Fibroblast of gingiva (primary cell): ENCODE measurements at regions not wholly inside any gene's neighbourhood (a gene's known extent, or its start where the extent isn't known, plus 50 kb on each side); places are given as distances from the start of the nearest gene placed in this dataset.
"Not testable (repeated sequence)": the region's sequence is repeated elsewhere in the genome, so short reads cannot be mapped to it uniquely, and the experiment has no call there.

Experiments used
- DNase-seq: peaks from one replicate; pipeline ENCODE4 v3.0.0-alpha.2; 2011; ENCODE audit warnings: low read depth

- no peak for DNase-seq
These were observed 150.1 kb upstream of the STK32A start for GRCh38 chr5:147084702-147085101.

GRCh38 chr5:147085409-147085808 lies 149.4 kb upstream of the STK32A start:
- DNase-seq: no peak

- DNase-seq: no peak
These were observed 142.8 kb upstream of the STK32A start for GRCh38 chr5:147092044-147092443.

GRCh38 chr5:147093138-147093537 lies 141.7 kb upstream of the STK32A start:
- peak; percentile 54 for DNase-seq

GRCh38 chr5:147095740-147096139 lies 139.1 kb upstream of the STK32A start:
- DNase-seq: no peak

GRCh38 chr5:147098233-147098790 lies 136.5 kb upstream of the STK32A start:
- peak; percentile 9 for DNase-seq

GRCh38 chr5:147101659-147102369 lies 133.0 kb upstream of the STK32A start:
- no peak for DNase-seq

GRCh38 chr5:147112899-147113298 lies 121.9 kb upstream of the STK32A start:
- no peak for DNase-seq

- no peak for DNase-seq
These were observed 120.9 kb upstream of the STK32A start for GRCh38 chr5:147113967-147114366.

- not testable (repeated sequence) for DNase-seq
These were observed 95.1 kb upstream of the STK32A start for GRCh38 chr5:147139759-147140158.

- no peak for DNase-seq
These were observed 94.3 kb upstream of the STK32A start for GRCh38 chr5:147140558-147140957.

- not testable (repeated sequence) for DNase-seq
These were observed 93.2 kb upstream of the STK32A start for GRCh38 chr5:147141580-147141979.

GRCh38 chr5:147143215-147143614 lies 91.6 kb upstream of the STK32A start:
- DNase-seq: no peak

- DNase-seq: no peak
These were observed 89.5 kb upstream of the STK32A start for GRCh38 chr5:147145328-147145727.

GRCh38 chr5:147148715-147149114 lies 86.1 kb upstream of the STK32A start:
- no peak for DNase-seq

GRCh38 chr5:147152086-147152485 lies 82.7 kb upstream of the STK32A start:
- DNase-seq: no peak

- no peak for DNase-seq
These were observed 80.0 kb upstream of the STK32A start for GRCh38 chr5:147154809-147155208.

GRCh38 chr5:147156012-147156411 lies 78.8 kb upstream of the STK32A start:
- no peak for DNase-seq

- DNase-seq: no peak
These were observed 73.7 kb upstream of the STK32A start for GRCh38 chr5:147160902-147161700.

- DNase-seq: no peak
These were observed 72.1 kb upstream of the STK32A start for GRCh38 chr5:147162740-147163139.

GRCh38 chr5:147167529-147167928 lies 67.3 kb upstream of the STK32A start:
- no peak for DNase-seq

- peak; percentile 6 for DNase-seq
These were observed 66.1 kb upstream of the STK32A start for GRCh38 chr5:147168578-147169327.
